Tibial nerve (tissue), 4 donors: ENCODE measurements at regions not wholly inside any gene's neighbourhood (a gene's known extent, or its start where the extent isn't known, plus 50 kb on each side); places are given as distances from the start of the nearest gene placed in this dataset.
A peak's percentile ranks its signal among the peaks of the same experiment; 100 is the strongest.

Experiments used
- DNase-seq, 2 donors: peaks; one replicate each; pipeline ENCODE4 v3.0.0-alpha.2; 2019; ENCODE audit warnings: low spot score in 2 of 2
- H3K27ac ChIP-seq, 4 donors: fragments of 200-600 bp; sonication (generic) in 3 of 4; one replicate each; pipeline ENCODE4 v1.5.1; 2017 to 2019; ENCODE audit warnings: mild to moderate bottlenecking in 1 of 4
- H3K27me3 ChIP-seq, 2 donors: fragments of 200-600 bp; sonication (generic) in 1 of 2; one replicate each; pipeline versions ENCODE4 v1.5.1 to v1.6.0; 2017 to 2019
- H3K36me3 ChIP-seq, 3 donors: fragments of 200-600 bp; sonication (generic); one replicate each; pipeline ENCODE4 v1.5.1; 2018 to 2019
- H3K4me1 ChIP-seq, 4 donors: fragments of 200-600 bp; sonication (generic) in 3 of 4; one replicate each; pipeline ENCODE4 v1.5.1; 2017 to 2019
- H3K4me3 ChIP-seq, 4 donors: fragments of 200-600 bp; sonication (generic) in 3 of 4; one replicate each; pipeline ENCODE4 v1.5.1; 2017 to 2019; ENCODE audit warnings: mild to moderate bottlenecking in 1 of 4, moderate library complexity in 1 of 4
- H3K9me3 ChIP-seq, 4 donors: fragments of 200-600 bp; sonication (generic) in 3 of 4; one replicate each; pipeline ENCODE4 v1.5.1; 2017 to 2019
- CTCF ChIP-seq, 5 experiments: fragments of 200-600 bp in 3 of 5; fragments of 450-650 bp in 2 of 5; sonication (generic) in 3 of 5; IDR thresholded peaks; one replicate each; pipeline ENCODE4 v1.5.1; 2016 to 2019; ENCODE audit warnings: antibody characterized with exemption in 5 of 5, mild to moderate bottlenecking in 3 of 5, moderate library complexity in 2 of 5
- EP300 ChIP-seq, 2 donors: sonication (generic); formaldehyde crosslinking; IDR thresholded peaks; one replicate each; pipeline ENCODE4 v1.6.1; 2017; ENCODE audit warnings: antibody characterized with exemption in 2 of 2, mild to moderate bottlenecking in 1 of 2
- POLR2A ChIP-seq, 2 donors: fragments of 450-650 bp; IDR thresholded peaks; one replicate each; pipeline ENCODE4 v1.6.1; 2017; ENCODE audit warnings: antibody characterized with exemption in 2 of 2, mild to moderate bottlenecking in 2 of 2, moderate library complexity in 2 of 2
- WGBS, 2 donors: methylation state at CpG; one replicate each; pipeline ENCODE4 v1.1.5; 2018; 5-methylcytosine and 5-hydroxymethylcytosine counted together

DNA sequence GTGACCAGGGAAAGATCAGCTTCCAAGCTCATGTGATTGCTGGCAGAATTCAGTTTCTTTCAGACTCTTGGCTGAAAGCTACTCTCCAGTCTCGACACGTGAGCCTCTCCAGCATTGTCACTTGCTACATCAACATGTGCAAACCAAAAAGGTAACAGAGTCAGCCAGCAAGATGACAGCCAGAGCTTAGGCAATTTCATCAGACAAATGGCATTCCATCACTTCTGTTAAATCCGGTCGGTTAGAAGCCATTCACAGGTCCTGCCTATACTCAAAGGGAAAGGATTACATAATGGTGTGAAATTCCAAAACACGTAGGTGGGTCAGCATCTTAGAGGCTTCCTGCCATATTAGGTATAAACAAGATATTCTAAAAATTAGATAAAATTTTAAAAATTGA lies 700.9 kb downstream of the AACS start:
- no peaks in the 10 kb centered on the region for H3K4me1 ChIP-seq
- H3K9me3 ChIP-seq = no peaks in the 10 kb centered on the region
- 61 to 71% methylated on average over 5 of the region's 5 CpGs for WGBS, 2 donors
- no peak overlapping the region for H3K27ac ChIP-seq
- TF ChIP-seq EP300 (IDR thresholded peaks at IDR 0.05) = no peak
- no peak for TF ChIP-seq CTCF (IDR thresholded peaks at IDR 0.05)
- no peak for TF ChIP-seq POLR2A (IDR thresholded peaks at IDR 0.05)
- no peak for DNase-seq
- no peaks in the 10 kb centered on the region for H3K36me3 ChIP-seq
- no peak overlapping the region for H3K4me3 ChIP-seq
- H3K27me3 ChIP-seq = no peaks in the 10 kb centered on the region

DNA sequence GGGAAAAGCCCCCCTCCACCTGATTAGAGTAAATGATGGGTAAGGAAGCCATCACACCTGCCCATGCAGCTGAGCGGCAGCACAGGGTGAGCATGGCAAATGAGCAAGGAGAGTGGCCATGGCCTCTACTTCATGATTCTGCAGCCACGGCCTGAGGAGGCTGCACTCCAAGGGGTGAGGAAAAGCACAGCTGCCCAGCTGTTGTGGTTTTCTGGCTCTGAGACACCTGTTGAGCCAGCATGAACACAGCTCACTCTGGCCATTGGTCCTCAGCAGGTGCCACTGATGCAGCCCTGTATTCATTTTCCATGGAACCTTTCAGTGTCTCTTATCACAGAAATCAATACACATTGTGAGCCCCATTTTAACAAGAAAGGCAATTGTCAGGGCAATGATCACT lies 707.2 kb downstream of the AACS start:
- no peak for DNase-seq
- H3K27me3 ChIP-seq = no peaks in the 10 kb centered on the region
- H3K4me3 ChIP-seq = no peak overlapping the region
- no peak for TF ChIP-seq EP300 (IDR thresholded peaks at IDR 0.05)
- no peak for TF ChIP-seq POLR2A (IDR thresholded peaks at IDR 0.05)
- TF ChIP-seq CTCF (IDR thresholded peaks at IDR 0.05) = no peak
- no peaks in the 10 kb centered on the region for H3K36me3 ChIP-seq
- peaks cover 0 to 11% (median 0%) of the 10 kb centered on the region in 4 donors for H3K9me3 ChIP-seq
- 79 to 87% methylated on average over 2 of the region's 2 CpGs for WGBS, 2 donors
- H3K4me1 ChIP-seq = no peaks in the 10 kb centered on the region
- H3K27ac ChIP-seq = no peak overlapping the region

DNA sequence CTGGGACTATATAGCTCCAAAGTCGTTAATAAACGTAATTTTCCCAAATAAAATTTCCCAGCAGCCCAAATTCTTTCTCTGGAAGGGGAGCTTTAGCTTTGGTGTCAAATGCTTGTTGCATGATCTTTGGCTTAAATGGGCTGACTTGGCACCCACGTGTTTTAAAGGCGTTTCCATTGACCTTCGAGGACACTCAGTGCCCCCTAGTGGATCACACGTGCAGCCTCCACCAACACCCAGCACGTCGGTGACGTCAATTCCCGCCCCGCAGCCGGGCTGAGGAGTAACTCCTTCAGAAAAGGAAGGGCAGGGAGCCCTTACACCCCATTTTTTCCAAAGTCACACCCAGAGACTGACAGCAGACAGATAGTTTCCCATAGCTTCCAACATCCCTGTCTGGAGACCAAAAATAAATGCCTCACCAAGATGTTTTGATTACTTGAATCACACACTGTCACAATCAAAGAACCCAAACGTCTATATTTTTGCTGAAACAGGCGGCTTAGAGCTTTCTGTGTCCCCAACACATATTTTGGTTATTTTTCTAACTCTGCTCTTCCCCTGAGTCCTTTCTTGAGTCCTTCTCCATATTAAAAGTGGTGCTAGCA lies 707.9 kb downstream of the AACS start:
- H3K36me3 ChIP-seq = no peaks in the 10 kb centered on the region
- peak in 1 of 2 donors; percentile 13 for DNase-seq
- peaks cover 0 to 11% (median 0%) of the 10 kb centered on the region in 4 donors for H3K9me3 ChIP-seq
- no peaks in the 10 kb centered on the region for H3K4me1 ChIP-seq
- H3K27ac ChIP-seq = no peak overlapping the region
- no peaks in the 10 kb centered on the region for H3K27me3 ChIP-seq
- H3K4me3 ChIP-seq = no peak overlapping the region
- peak in 4 of 5 experiments; percentile 26 to 45 (median 29) for TF ChIP-seq CTCF (IDR thresholded peaks at IDR 0.05)
- no peak for TF ChIP-seq EP300 (IDR thresholded peaks at IDR 0.05)
- WGBS, 2 donors = 36 to 41% methylated on average over 14 of the region's 14 CpGs

GRCh38 chr12:125775507-125775906 lies 710.3 kb downstream of the AACS start:
- peaks cover 0 to 11% (median 0%) of the 10 kb centered on the region in 4 donors for H3K9me3 ChIP-seq
- H3K27me3 ChIP-seq = no peaks in the 10 kb centered on the region
- no peak overlapping the region for H3K27ac ChIP-seq
- H3K4me1 ChIP-seq = no peaks in the 10 kb centered on the region
- H3K4me3 ChIP-seq = no peak overlapping the region
- no peak for TF ChIP-seq CTCF (IDR thresholded peaks at IDR 0.05)
- no peak for TF ChIP-seq POLR2A (IDR thresholded peaks at IDR 0.05)
- no peak for TF ChIP-seq EP300 (IDR thresholded peaks at IDR 0.05)
- no peak for DNase-seq
- H3K36me3 ChIP-seq = no peaks in the 10 kb centered on the region
- WGBS, 2 donors = 98 to 99% methylated on average over 3 of the region's 3 CpGs

DNA sequence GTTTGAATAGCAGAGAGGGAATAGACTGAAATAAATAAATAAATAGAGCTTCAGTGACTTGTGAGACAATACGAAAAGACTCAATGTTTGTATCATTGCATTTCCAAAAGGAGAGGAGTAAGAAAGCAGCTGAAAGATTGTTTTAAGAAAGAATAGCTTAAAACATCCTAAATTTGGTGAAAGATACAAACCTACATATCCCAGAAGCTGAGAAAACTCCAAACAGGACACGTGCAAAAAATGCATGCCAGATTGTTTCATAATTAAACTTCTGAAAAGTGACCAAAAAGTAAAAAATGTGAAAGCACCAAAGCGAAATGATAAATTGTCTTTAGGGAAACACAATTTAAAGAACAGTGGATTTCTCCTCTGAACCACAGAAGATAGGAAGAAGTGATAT lies 711.0 kb downstream of the AACS start:
- TF ChIP-seq POLR2A (IDR thresholded peaks at IDR 0.05) = no peak
- no peak for TF ChIP-seq CTCF (IDR thresholded peaks at IDR 0.05)
- TF ChIP-seq EP300 (IDR thresholded peaks at IDR 0.05) = no peak
- H3K4me3 ChIP-seq = no peak overlapping the region
- no peak overlapping the region for H3K27ac ChIP-seq
- H3K4me1 ChIP-seq = no peaks in the 10 kb centered on the region
- DNase-seq = no peak
- no peaks in the 10 kb centered on the region for H3K27me3 ChIP-seq
- H3K36me3 ChIP-seq = no peaks in the 10 kb centered on the region
- WGBS, 2 donors = 83 to 88% methylated on average over 3 of the region's 3 CpGs
- H3K9me3 ChIP-seq = peaks cover 0 to 11% (median 0%) of the 10 kb centered on the region in 4 donors
